Adrenal gland (tissue), 9 donors: ENCODE measurements at regions not wholly inside any gene's neighbourhood (a gene's known extent, or its start where the extent isn't known, plus 50 kb on each side); places are given as distances from the start of the nearest gene placed in this dataset.

Experiments used
- DNase-seq, 7 donors: peaks; one replicate each; pipeline ENCODE4 v3.0.0-alpha.2; 2019 to 2020
- H3K27ac ChIP-seq, 5 donors: fragments of 200-600 bp; sonication (generic) in 4 of 5; 1 replicate in 3 of 5; 2 replicates in 2 of 5; pipeline versions ENCODE4 v1.5.1 to v1.8.0; 2016 to 2020; ENCODE audit warnings: mild to moderate bottlenecking in 1 of 5
- H3K27me3 ChIP-seq: fragments of 200-600 bp; 2 replicates; pipeline ENCODE4 v1.8.0; 2021
- H3K36me3 ChIP-seq, 2 donors: fragments of 200-600 bp; replicated peaks in 1 of 2; 1 replicate in 1 of 2; 2 replicates in 1 of 2; pipeline versions ENCODE4 v1.5.1 to v1.8.0; 2018 to 2022
- H3K4me1 ChIP-seq, 2 donors: fragments of 200-600 bp; replicated peaks in 1 of 2; 1 replicate in 1 of 2; 2 replicates in 1 of 2; pipeline versions ENCODE4 v1.5.1 to v1.8.0; 2018 to 2021
- H3K4me3 ChIP-seq, 4 donors: fragments of 200-600 bp; sonication (generic) in 3 of 4; one replicate each; pipeline ENCODE4 v1.5.1; 2016 to 2018
- H3K9me3 ChIP-seq, 3 donors: fragments of 200-600 bp; sonication (generic) in 1 of 3; replicated peaks in 1 of 3; 1 replicate in 2 of 3; 2 replicates in 1 of 3; pipeline versions ENCODE4 v1.5.1 to v1.8.0; 2016 to 2021
- POLR2A ChIP-seq, 2 donors: fragments of 450-650 bp; IDR thresholded peaks; one replicate each; pipeline ENCODE4 v1.6.1; 2017; ENCODE audit warnings: antibody characterized with exemption in 2 of 2, mild to moderate bottlenecking in 2 of 2, moderate library complexity in 1 of 2
- WGBS, 4 donors: extraction: QIAGEN DNeasy Blood & Tissue Kit in 2 of 4; methylation state at CpG; one replicate each; pipeline versions ENCODE4 v1.1.5 to v1.1.7; 2013 to 2017; 5-methylcytosine and 5-hydroxymethylcytosine counted together
- intact Hi-C, 2 donors: fragments of 100-400 bp; cut with DNase I; formaldehyde crosslinking; loops; one replicate each; pipeline versions ENCODE4 v1.14.1 to v1.15.0; 2022 to 2023
- TF ChIP-seq, protein P1 (sequence below), 6 experiments: fragments of 450-650 bp in 4 of 6; fragments of 200-600 bp in 2 of 6; sonication (generic) in 1 of 6; IDR thresholded peaks; 1 replicate in 5 of 6; 2 replicates in 1 of 6; pipeline versions ENCODE4 v1.5.1 to v1.8.0; 2016 to 2021; ENCODE audit warnings: antibody characterized with exemption in 6 of 6, mild to moderate bottlenecking in 2 of 6, moderate library complexity in 1 of 6
- donor health status: healthy with polysubstance abuse.
- donor health status: Bipolar disorder and iron deficiency.
- donor health status: DM: yes; HTN: yes; CAD: no.
- donor health status: DM: no; HTN: no; CAD: no.
- donor health status: DM: no; HTN: no; CAD: no.

- WGBS, 4 donors: 60 to 70% (median 67%) methylated on average over 3 of the region's 3 CpGs
- DNase-seq: no peak
- Histone ChIP-seq H3K27me3 (no peaks in the 10 kb centered on the region), H3K9me3 (no peaks in the 10 kb centered on the region), H3K27ac (no peak overlapping the region), H3K4me3 (no peak overlapping the region), H3K4me1 (no peaks in the 10 kb centered on the region), H3K36me3 (no peaks in the 10 kb centered on the region)
- intact Hi-C loops: no loop called here
- no peak for TF ChIP-seq POLR2A (IDR thresholded peaks at IDR 0.05)
- TF ChIP-seq, protein P1, sequence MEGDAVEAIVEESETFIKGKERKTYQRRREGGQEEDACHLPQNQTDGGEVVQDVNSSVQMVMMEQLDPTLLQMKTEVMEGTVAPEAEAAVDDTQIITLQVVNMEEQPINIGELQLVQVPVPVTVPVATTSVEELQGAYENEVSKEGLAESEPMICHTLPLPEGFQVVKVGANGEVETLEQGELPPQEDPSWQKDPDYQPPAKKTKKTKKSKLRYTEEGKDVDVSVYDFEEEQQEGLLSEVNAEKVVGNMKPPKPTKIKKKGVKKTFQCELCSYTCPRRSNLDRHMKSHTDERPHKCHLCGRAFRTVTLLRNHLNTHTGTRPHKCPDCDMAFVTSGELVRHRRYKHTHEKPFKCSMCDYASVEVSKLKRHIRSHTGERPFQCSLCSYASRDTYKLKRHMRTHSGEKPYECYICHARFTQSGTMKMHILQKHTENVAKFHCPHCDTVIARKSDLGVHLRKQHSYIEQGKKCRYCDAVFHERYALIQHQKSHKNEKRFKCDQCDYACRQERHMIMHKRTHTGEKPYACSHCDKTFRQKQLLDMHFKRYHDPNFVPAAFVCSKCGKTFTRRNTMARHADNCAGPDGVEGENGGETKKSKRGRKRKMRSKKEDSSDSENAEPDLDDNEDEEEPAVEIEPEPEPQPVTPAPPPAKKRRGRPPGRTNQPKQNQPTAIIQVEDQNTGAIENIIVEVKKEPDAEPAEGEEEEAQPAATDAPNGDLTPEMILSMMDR (IDR thresholded peaks at IDR 0.05): no peak
These were observed 53.9 kb upstream of the GRM7 start for GRCh38 chr3:6806991-6807390.

DNA sequence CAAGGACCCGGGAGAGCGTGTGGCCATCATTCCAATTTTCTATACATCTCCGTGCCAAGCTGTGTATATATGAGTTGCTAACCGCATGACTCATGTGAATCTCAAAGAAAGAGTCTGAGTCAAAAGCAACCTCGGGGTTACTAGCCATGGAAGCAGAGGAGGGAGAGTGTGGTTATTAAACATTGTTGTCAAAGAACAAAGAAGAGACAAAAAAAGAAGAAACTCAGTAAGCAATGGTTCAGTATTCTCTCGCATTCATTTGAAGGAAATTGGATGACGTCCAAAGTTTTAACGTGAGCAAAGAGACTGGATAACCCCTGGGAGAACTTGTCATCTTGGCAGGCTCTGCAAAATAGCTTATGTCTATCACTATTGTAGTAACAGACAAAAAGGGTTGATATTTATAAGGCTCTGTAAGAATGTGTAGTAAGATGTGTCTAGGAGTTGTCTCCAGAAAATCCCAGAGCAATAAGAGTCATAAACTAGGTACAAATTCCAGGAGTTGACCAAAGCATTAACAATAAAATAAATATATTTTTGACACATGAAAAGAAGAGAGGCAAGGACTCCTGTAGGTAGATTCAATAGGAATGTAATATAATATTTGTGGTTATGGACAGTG, 52.8 kb upstream of the GRM7 start:
- Histone ChIP-seq H3K4me3 (no peak overlapping the region), H3K36me3 (no peaks in the 10 kb centered on the region), H3K4me1 (no peaks in the 10 kb centered on the region), H3K27me3 (no peaks in the 10 kb centered on the region), H3K27ac (no peak overlapping the region), H3K9me3 (no peaks in the 10 kb centered on the region)
- DNase-seq: no peak
- WGBS, 4 donors: 56 to 63% (median 62%) methylated on average over 8 of the region's 8 CpGs
- TF ChIP-seq POLR2A (IDR thresholded peaks at IDR 0.05): no peak
- TF ChIP-seq, protein P1 (IDR thresholded peaks at IDR 0.05): no peak
- intact Hi-C loops: no loop called here

DNA sequence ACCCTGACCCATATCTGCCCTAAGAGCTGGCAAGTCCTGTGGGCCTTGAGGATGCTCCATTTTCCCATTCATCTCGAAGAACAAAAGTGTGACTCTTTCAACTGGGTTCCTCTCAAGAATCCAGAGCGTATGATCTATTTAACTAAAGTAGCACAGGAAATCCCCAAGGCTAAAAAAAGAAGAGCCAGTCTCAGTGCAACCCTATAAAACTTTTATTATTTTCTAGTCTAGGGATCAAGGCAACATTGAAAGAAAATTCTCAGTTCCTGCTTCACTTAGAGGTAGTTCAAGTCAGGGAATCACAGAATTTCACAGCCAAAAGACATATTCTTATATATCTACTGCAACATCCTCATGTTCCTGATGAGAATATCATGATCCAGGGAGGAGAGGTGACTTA, 51.6 kb upstream of the GRM7 start:
- Histone ChIP-seq H3K36me3 (no peaks in the 10 kb centered on the region), H3K27me3 (no peaks in the 10 kb centered on the region), H3K4me1 (no peaks in the 10 kb centered on the region), H3K4me3 (no peak overlapping the region), H3K27ac (no peak overlapping the region), H3K9me3 (no peaks in the 10 kb centered on the region)
- intact Hi-C loops: no loop called here
- TF ChIP-seq, protein P1 (IDR thresholded peaks at IDR 0.05): no peak
- no peak for TF ChIP-seq POLR2A (IDR thresholded peaks at IDR 0.05)
- DNase-seq: no peak
- WGBS, 4 donors: 44 to 54% (median 48%) methylated on average over 2 of the region's 2 CpGs
